LNCaP clone FGC (cell line): ENCODE measurements at regions not wholly inside any gene's neighbourhood (a gene's known extent, or its start where the extent isn't known, plus 50 kb on each side); places are given as distances from the start of the nearest gene placed in this dataset.

Experiments used
- DNase-seq: peaks from one replicate; pipeline ENCODE4 v3.0.0-alpha.2; 2011; ENCODE audit warnings: low read depth
- H3K4me3 ChIP-seq: 2 replicates; pipeline ENCODE4 v1.5.1; 2011; ENCODE audit warnings: mild to moderate bottlenecking, low read depth, low read length, control low read depth
- CTCF ChIP-seq: IDR thresholded peaks from 2 replicates; pipeline ENCODE4 v1.5.1; 2012; ENCODE audit warnings: mild to moderate bottlenecking; ENCODE audit not compliant: control insufficient read depth, insufficient read depth; ENCODE audit errors: extremely low read depth

GRCh38 chr6:131408811-131409210 lies 164.2 kb upstream of the ARG1 start:
- no peak for DNase-seq
- no peak overlapping the region for H3K4me3 ChIP-seq
- no peak for TF ChIP-seq CTCF

- no peak overlapping the region for H3K4me3 ChIP-seq
- TF ChIP-seq CTCF, result no peak
- DNase-seq, result no peak
Observed at GRCh38 chr6:131410785-131411184, 162.2 kb upstream of the ARG1 start.

DNA sequence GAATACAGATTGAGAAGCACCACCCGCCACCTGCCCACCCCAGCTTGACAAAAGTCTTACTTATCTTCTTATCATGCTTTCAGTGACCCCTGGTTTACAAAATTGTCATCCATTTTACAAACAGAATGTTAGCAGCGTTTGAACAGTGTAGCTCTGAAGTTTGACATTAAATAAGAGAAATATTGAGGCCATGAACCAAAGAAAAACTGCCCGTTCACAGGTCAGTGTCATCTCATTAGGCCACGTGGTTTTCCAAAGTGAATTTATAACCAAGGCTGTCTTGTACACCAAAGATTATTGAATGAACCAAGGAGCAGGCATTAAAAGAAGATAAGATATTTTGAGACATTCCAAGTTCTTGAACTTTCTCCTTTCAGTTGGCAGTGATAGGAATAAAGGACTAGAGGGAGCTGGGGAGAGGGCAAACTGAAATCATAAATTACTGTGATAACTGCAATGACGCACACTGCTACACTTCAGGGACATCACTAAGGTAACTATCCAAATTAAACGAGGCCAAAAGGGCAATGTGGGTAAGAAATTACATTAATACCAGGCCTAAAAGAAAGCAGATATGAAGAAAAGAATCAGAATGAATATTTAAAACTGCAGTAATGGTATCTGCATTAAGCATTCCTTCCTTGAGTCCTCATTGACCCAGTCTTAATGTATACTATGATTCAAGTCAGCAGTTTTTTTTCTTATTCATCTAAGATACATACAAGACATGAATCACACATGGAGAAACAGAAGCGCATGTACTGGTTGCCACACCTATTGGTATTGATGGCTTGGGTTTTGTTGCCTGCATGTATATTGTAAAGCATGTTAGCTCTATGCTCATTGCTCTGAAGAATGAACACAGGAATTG lies 159.8 kb upstream of the ARG1 start:
- H3K4me3 ChIP-seq, result no peak overlapping the region
- no peak for DNase-seq
- no peak for TF ChIP-seq CTCF

- no peak for TF ChIP-seq CTCF
- no peak for DNase-seq
- H3K4me3 ChIP-seq, result no peak overlapping the region
Observed at GRCh38 chr6:131413831-131414191, 159.2 kb upstream of the ARG1 start.

GRCh38 chr6:131414956-131415355 lies 158.1 kb upstream of the ARG1 start:
- DNase-seq, result no peak
- H3K4me3 ChIP-seq, result no peak overlapping the region
- TF ChIP-seq CTCF, result no peak

GRCh38 chr6:131418441-131418840 lies 154.6 kb upstream of the ARG1 start:
- no peak for DNase-seq
- H3K4me3 ChIP-seq, result no peak overlapping the region
- no peak for TF ChIP-seq CTCF

DNA sequence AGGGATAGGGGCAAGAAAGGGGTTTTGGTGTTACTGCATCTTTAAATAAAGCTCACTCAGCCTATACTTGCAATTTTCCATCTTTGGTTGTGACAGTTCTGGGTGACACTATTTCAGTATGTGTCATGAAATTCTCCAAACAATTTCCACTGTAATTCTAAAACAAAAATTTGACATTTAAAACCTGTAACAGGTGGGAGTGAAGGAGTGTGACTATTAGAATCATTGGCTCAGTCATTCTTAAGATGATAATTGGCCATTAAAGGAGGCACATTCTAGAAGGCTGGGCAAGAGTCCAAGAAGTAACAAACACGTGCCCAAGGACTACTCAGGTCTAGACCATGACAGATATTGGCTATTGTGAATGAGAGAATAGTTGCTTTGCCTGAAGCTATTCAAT lies 153.3 kb upstream of the ARG1 start:
- DNase-seq, result no peak
- TF ChIP-seq CTCF, result no peak
- H3K4me3 ChIP-seq, result no peak overlapping the region
